Omental fat pad (tissue), 3 donors: ENCODE measurements at regions not wholly inside any gene's neighbourhood (a gene's known extent, or its start where the extent isn't known, plus 50 kb on each side); places are given as distances from the start of the nearest gene placed in this dataset.

Experiments
- ATAC-seq: fragments of 150-250 bp; one replicate; pipeline ENCODE4 v1.9.1; 2016; ENCODE audit warnings: mild to moderate bottlenecking, moderate library complexity; ENCODE audit not compliant: low FRiP score
- DNase-seq: peaks from one replicate; pipeline ENCODE4 v3.0.0-alpha.2; 2019; ENCODE audit warnings: low spot score
- CTCF ChIP-seq, 3 donors: fragments of 450-650 bp; IDR thresholded peaks; one replicate each; pipeline ENCODE4 v1.5.1; 2016 to 2017; ENCODE audit warnings: antibody characterized with exemption in 3 of 3, mild to moderate bottlenecking in 3 of 3, moderate library complexity in 2 of 3

GRCh38 chr3:59684766-59685165, 634.9 kb upstream of the CFAP20DC start:
- DNase-seq = no peak
- no peak for ATAC-seq

GRCh38 chr3:59680919-59681318, 631.1 kb upstream of the CFAP20DC start:
- ATAC-seq (no peak), DNase-seq (no peak)
- no peak for TF ChIP-seq CTCF (IDR thresholded peaks at IDR 0.05)

More at GRCh38 chr3:59684766-59685165, 634.9 kb upstream of the CFAP20DC start:
- no peak for TF ChIP-seq CTCF (IDR thresholded peaks at IDR 0.05)

- ATAC-seq = no peak
- no peak for DNase-seq
- no peak for TF ChIP-seq CTCF (IDR thresholded peaks at IDR 0.05)
Observed at GRCh38 chr3:59677747-59678702, 628.2 kb upstream of the CFAP20DC start.

- no peak for TF ChIP-seq CTCF (IDR thresholded peaks at IDR 0.05)
- no peak for DNase-seq
- no peak for ATAC-seq
Observed at GRCh38 chr3:59675495-59675894, 625.7 kb upstream of the CFAP20DC start.

- no peak for TF ChIP-seq CTCF (IDR thresholded peaks at IDR 0.05)
- ATAC-seq (no peak), DNase-seq (no peak)
Observed at GRCh38 chr3:59663076-59663850, 613.4 kb upstream of the CFAP20DC start.

GRCh38 chr3:59660852-59661625, 611.2 kb upstream of the CFAP20DC start:
- no peak for TF ChIP-seq CTCF (IDR thresholded peaks at IDR 0.05)
- no peak for ATAC-seq
- DNase-seq = no peak
